ENCODE measurements at regions not wholly inside any gene's neighbourhood (a gene's known extent, or its start where the extent isn't known, plus 50 kb on each side); places are given as distances from the start of the nearest gene placed in this dataset.
A peak's percentile ranks its signal among the peaks of the same experiment; 100 is the strongest.

GRCh38 chr4:128349921-128350320 is 62.3 kb upstream of the PGRMC2 start (continued):
- TF ChIP-seq ATF4 (CRISPR knock-in tag; IDR thresholded peaks at IDR 0.05), result peak; percentile 43; the same call in 1 of the 2 replicates
- TF ChIP-seq HDAC6 (IDR thresholded peaks at IDR 0.05; ENCODE audit: low read depth, low read length), result no peak
- TF ChIP-seq MNT (conservative IDR thresholded peaks at IDR 0.05), result peak in 1 of 2 experiments; percentile 53; a peak in 1 of 4 replicates
- TF ChIP-seq HINFP (tag; conservative IDR thresholded peaks at IDR 0.05; ENCODE audit: low read depth), result no peak
- no peak for TF ChIP-seq ZNF282 (CRISPR knock-in tag; IDR thresholded peaks at IDR 0.05)
- TF ChIP-seq ARID1B (IDR thresholded peaks at IDR 0.05), result peak; percentile 69
- TF ChIP-seq NONO (IDR thresholded peaks at IDR 0.05; ENCODE audit: low read depth in 2 of 2, low read length in 1 of 2), result no peak
- no peak for TF ChIP-seq PREB (CRISPR knock-in tag; IDR thresholded peaks at IDR 0.05)
- TF ChIP-seq ESRRA (IDR thresholded peaks at IDR 0.05; ENCODE audit: borderline replicate concordance, low read depth), result peak; percentile 63
- TF ChIP-seq ZNF280B (CRISPR knock-in tag; IDR thresholded peaks at IDR 0.05), result no peak
- TF ChIP-seq FOSL1 (tag; conservative IDR thresholded peaks at IDR 0.05), result no peak; the same call in 1 of the 2 replicates
- TF ChIP-seq REST (IDR thresholded peaks at IDR 0.05; ENCODE audit: borderline replicate concordance), result no peak
- no peak for TF ChIP-seq REST (CRISPR knock-in tag; IDR thresholded peaks at IDR 0.05; ENCODE audit: low read depth)
